GM18870 (cell line): ENCODE measurements at regions not wholly inside any gene's neighbourhood (a gene's known extent, or its start where the extent isn't known, plus 50 kb on each side); places are given as distances from the start of the nearest gene placed in this dataset.

ENCODE experiments used
- ATAC-seq: cut with Tn5 transposase; IDR thresholded peaks from one replicate; pipeline ENCODE4 v1.9.1; 2021; ENCODE audit warnings: moderate library complexity; ENCODE audit not compliant: unreplicated experiment

DNA sequence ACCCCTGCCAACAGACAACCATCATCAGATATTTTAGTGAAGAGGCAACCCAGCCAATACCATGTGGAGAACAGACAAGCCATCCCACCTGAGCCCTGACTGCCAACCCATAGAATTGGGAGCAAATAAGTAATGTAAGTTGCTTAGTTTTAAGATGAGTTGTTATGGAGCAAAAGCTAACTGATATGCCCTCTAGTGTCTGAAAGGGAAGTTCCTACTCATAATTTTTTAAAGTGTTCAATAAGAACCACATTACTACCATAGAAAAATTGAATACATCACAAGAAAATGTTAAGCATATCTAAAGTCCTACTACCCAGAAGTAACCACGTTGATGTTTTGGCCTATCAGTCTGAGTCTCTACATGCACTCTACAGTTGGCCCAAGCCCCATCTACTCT is 50.8 kb upstream of the SLC36A4 start:
- no peak for ATAC-seq

DNA sequence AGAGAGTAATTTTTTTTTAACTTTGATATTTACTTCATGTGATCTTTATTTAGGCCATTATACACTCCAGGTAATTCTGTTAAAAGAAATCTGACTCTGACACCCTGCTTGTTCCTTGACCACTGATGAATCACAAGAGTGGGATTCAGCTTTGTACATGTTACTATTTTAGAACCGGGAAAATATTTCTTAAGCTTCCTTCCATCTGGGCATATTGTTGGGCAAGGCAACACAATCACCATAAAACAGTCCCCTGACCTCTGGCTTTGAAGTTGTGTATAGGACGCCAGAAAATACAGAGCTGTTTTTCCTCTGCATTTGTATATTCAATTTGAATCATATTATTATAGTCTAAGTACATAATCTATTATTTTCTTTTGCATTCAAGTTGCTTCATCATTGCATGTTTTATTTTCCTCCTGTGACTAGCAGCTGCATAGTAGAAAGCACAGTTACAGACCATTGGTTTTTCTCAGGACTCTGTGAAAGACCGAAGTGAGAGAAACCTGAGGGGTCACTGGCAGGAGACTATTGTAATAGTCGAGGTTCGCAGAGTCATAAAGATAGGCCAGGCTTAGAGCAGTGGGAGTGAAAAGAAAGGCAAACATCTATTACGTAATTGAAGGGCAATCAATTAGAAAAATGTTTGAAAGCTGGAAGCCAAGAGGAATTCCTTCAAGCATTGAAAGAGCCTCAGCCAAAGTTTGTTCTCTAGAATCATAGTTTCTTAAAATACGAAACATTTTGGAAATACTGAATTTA is 51.8 kb upstream of the SLC36A4 start:
- ATAC-seq: no peak

DNA sequence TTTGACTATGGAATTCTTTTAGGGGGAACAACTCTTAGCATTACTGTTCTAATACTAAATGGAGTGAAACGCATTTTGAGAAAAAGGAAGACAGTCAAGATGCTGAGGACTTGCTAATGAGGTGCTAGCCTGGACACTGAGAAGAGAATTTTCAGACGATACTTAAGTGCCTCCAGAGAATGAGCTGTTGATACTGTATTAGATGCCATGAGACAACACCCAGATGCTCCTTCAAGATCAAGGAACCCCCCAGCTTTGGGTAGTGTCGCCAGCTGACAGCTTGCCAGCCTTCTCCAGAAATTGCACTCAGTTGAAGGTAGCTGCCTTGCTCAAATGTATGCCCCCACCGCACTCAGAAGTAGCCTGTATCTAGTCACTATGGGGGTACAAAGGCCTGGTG is 52.5 kb upstream of the SLC36A4 start:
- ATAC-seq: no peak

DNA sequence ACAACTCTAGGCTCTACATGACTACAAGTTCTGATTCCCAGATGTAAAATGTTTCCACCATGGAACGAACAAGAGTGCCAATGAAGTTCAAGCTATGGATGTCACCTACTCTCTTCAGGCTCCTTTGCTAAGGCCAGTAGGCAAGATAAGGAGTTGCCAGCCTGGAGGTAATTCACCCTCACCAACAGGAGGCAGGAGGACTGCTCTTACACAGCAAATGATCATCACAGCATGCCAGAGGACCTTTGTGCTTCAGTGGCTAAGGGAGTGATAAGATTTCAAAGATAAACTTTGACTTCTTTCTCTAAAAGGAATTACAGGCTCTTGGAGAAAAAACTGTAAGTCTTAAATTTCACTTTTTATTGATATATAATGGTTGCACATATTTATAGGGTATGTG is 54.1 kb upstream of the SLC36A4 start:
- ATAC-seq: no peak

DNA sequence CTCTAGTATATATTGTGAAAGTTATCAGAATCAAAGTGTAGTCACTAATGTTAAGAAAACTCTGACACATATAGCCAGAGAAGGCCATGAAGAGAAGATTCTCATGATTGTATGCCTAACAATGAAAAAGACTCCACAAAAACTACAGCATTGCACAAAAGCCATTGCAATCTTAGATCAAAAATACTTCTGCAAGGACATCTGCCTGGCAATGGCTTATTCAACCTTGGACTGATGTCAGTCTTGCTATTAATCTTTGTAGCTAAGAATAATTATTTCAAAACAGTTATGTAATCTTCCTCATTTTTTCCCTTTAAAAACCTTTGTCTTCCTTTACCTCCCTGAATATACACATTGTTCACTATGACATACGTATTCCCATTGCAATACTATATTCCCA is 55.3 kb upstream of the SLC36A4 start:
- no peak for ATAC-seq

DNA sequence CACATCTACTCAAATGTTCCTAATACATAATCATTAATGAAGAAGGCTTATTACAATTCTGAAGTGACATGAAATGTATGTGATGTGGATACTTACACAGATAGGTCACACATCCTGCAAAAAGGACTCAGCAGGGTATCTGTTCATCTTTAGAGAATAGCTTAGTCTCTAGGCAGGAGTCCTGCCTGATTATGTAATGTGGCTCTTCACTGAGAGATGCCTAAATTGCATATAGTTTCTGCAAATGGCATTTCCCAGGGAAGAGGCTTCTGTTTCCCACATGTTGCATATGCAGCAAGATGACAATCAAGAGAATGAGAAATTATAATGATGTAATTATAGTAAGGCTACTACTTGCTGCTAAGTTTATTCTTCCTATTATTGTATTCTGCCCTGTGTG is 58.8 kb upstream of the SLC36A4 start:
- no peak for ATAC-seq

DNA sequence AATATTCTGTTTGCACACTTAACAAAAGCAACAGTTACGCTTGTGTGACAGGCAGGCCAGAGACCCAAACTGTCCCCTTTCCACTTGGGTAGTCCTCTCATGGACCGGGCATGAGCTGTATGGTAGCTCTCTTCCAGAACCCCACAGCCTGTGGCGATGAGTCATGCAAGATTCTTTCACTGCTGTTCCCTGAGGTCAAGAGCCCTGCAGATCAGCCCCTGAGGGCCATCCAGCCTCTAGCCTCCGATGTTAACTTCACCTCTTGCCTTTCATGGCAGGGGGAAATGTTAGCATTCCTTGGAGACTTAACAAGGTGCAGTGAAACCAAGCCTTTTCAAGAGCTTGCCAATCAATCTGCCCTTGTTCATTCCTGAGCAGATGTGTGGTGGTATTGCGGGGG is 63.2 kb upstream of the DEUP1 start:
- no peak for ATAC-seq

DNA sequence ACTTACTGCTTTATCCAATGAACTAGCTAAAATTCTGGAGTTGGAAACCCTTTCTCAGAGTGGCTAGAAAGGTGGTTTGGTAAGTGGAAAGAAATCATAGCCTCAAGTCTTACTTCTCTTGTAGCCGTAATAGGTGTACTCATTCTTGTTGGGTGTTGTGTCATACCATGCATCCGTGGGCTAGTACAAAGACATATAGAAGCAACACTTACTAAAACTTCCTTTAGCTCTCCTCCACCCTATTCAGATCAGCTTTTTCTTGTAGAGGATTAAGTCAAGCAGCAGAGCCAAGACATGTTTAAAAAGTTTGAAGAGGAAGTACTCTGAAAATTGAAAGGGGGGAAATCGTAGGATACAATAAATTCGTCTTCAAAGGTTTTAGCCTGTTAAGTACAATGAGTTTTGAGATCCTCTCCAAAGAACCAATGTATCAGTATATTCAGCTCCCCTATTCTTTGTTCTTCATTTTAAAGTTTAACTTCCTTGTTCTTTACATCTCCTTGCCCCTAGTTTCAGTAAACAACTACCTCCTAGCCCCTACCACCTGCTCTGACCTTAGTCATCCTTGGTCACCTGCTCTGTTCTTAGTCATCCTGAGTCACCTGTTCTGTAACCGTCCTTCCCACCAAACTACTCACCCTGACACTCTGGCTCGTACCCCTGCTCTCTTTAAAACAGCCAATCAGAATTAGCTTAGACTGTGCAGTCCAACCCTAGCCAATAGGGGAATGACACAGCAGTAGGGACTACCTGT is 62.1 kb upstream of the DEUP1 start:
- no peak for ATAC-seq

DNA sequence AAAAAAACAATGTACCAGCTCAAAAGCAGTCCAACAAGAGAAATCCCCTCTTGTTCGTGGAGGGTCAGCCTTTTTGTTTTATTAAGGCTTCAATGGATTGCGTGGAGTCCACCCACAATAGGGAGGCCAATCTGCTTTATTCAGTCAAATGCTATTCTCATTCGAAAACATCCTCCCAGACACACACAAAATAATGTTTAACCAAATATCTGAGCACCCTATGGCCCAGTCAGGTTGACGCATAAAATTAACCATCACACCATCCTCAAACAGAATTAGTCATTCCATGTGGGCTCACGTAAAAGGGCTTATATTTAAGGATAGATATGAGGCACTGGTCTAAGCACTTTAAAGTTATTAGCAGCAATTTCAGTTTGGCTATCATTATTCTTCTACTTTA is 58.9 kb upstream of the DEUP1 start:
- no peak for ATAC-seq

DNA sequence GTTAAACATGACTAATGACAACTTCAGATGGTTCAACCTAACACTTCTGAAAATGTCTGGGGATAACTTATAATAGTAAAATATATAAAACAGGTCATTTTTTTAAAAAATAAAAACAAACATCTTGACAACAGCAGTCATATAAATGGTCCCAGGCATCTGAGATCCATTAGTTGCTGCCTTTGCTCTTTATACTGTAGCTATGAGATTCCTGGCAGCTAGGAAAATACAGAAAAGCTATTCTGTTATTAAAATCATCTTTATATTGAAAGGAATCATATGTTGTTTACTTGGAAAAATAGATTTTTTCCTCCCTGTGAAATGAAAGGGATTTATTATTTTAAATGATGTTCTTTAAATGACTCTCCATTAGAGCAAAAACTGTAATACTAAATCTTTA is 55.7 kb upstream of the DEUP1 start:
- ATAC-seq: no peak

DNA sequence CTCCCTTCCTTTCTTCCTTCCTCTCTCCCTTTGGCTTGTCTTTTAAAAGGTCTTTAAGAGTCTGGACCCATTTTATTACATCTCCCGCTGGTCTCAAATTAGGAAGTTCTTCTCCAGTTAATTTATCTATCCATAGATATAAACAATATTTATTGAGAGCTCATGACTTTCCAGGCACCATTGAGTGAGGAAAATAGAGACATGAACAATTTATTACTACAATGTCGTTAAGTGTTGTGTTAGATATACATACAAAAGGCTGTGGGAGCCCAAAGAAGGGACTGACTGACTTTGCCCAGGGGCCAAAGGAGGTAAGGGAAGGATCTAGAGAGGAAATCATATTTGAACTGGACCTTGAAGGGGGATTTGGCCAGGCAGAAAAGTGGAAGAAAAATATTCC is 51.6 kb upstream of the DEUP1 start:
- no peak for ATAC-seq

DNA sequence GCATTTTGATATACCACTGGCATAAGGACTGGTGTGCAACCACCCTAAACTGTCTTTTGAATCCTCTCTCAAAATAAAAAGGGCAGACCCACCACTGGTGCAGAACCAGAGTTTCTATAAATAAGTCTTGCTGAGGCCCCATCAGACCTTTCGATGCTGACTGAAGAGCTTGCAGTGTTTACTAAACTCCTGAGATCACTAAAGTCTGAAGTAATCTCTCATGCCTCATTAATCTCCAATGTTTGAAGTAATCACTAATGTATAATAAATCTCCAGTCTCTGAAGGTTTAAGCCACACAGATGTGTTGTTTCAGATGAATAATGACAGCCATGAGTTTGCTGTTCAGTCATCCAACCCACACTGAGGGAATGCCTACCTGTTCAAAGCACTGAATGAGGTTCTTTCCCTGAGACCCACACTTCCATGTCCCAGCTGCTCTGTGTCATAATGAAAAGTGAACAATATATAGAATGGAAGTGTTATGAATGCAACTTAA is 50.6 kb upstream of the DEUP1 start:
- ATAC-seq: peak; percentile 79
